HepG2 (cell line): ENCODE measurements at regions not wholly inside any gene's neighbourhood (a gene's known extent, or its start where the extent isn't known, plus 50 kb on each side); places are given as distances from the start of the nearest gene placed in this dataset.

Source experiments
- ARID2 ChIP-seq: sonication (generic); formaldehyde crosslinking; IDR thresholded peaks from 2 replicates; pipeline ENCODE4 v1.8.1; 2022; ENCODE audit warnings: mild to moderate bottlenecking, missing genetic modification reagents, borderline replicate concordance
- ATAD3A ChIP-seq: sonication (generic); formaldehyde crosslinking; IDR thresholded peaks from 2 replicates; pipeline ENCODE4 v1.4.0; 2020; ENCODE audit warnings: missing genetic modification reagents
- CBFB ChIP-seq: sonication (generic); formaldehyde crosslinking; IDR thresholded peaks from 2 replicates; pipeline ENCODE4 v1.4.0; 2020; ENCODE audit warnings: missing genetic modification reagents
- CHD2 ChIP-seq: IDR thresholded peaks from 2 replicates; pipeline ENCODE4 v1.6.1; 2011; ENCODE audit warnings: low read depth, low read length, improper control_type of control experiment
- GABPB1 ChIP-seq: IDR thresholded peaks from 2 replicates; pipeline ENCODE4 v1.6.1; 2016; ENCODE audit warnings: mild to moderate bottlenecking, missing genetic modification reagents, moderate library complexity, missing compliant biosample characterization
- GATA4 ChIP-seq: sonication (generic); IDR thresholded peaks from 2 replicates; pipeline ENCODE4 v1.6.1; 2016; ENCODE audit warnings: antibody characterized with exemption, low read depth, borderline replicate concordance
- KDM3A ChIP-seq: IDR thresholded peaks from 2 replicates; pipeline ENCODE4 v1.6.1; 2018; ENCODE audit warnings: low read depth, missing compliant biosample characterization
- SMC3 ChIP-seq: IDR thresholded peaks from 2 replicates; pipeline ENCODE4 v1.6.1; 2011; ENCODE audit warnings: low read length, improper control_type of control experiment
- SOX13 ChIP-seq, 3 experiments: fragments of 450-650 bp in 1 of 3; sonication (generic) in 1 of 3; formaldehyde crosslinking in 1 of 3; IDR thresholded peaks in 2 of 3; conservative IDR thresholded peaks in 1 of 3; 2 replicates each; pipeline versions ENCODE4 v1.5.0 to v1.6.1; 2016 to 2020; ENCODE audit warnings: antibody characterized with exemption in 1 of 3, mild to moderate bottlenecking in 1 of 3, missing compliant biosample characterization in 1 of 3, missing genetic modification reagents in 1 of 3, moderate library complexity in 1 of 3
- SOX6 ChIP-seq, 2 experiments: fragments of 450-650 bp in 1 of 2; sonication (generic) in 1 of 2; formaldehyde crosslinking in 1 of 2; IDR thresholded peaks; 2 replicates each; pipeline versions ENCODE4 v1.4.0 to v1.6.1; 2017 to 2020; ENCODE audit warnings: antibody characterized with exemption in 1 of 2, mild to moderate bottlenecking in 1 of 2, missing genetic modification reagents in 1 of 2
- SP2 ChIP-seq: sonication (generic); formaldehyde crosslinking; IDR thresholded peaks from 2 replicates; pipeline ENCODE4 v1.5.1; 2020; ENCODE audit warnings: mild to moderate bottlenecking, missing genetic modification reagents
- TAF1 ChIP-seq: sonication (generic); formaldehyde crosslinking; IDR thresholded peaks from 2 replicates; pipeline ENCODE4 v1.4.0; 2020; ENCODE audit warnings: missing genetic modification reagents
- TEAD3 ChIP-seq: optimal IDR thresholded peaks from 2 replicates; pipeline ENCODE3; 2016; ENCODE audit warnings: borderline replicate concordance
- ZNF337 ChIP-seq: sonication (generic); formaldehyde crosslinking; IDR thresholded peaks from 2 replicates; pipeline ENCODE4 v1.5.1; 2020; ENCODE audit warnings: missing genetic modification reagents, low read depth, mild to moderate bottlenecking, borderline replicate concordance
- ZNF430 ChIP-seq: sonication (generic); formaldehyde crosslinking; IDR thresholded peaks from 2 replicates; pipeline ENCODE4 v1.9.0; 2021; ENCODE audit warnings: mild to moderate bottlenecking, missing genetic modification reagents
- ZNF446 ChIP-seq: sonication (generic); formaldehyde crosslinking; IDR thresholded peaks from 2 replicates; pipeline ENCODE4 v1.5.0; 2020; ENCODE audit warnings: mild to moderate bottlenecking, missing genetic modification reagents
- ZNF543 ChIP-seq: sonication (generic); formaldehyde crosslinking; IDR thresholded peaks from 2 replicates; pipeline ENCODE4 v1.4.0; 2020; ENCODE audit warnings: mild to moderate bottlenecking, missing genetic modification reagents
- ZNF570 ChIP-seq: sonication (generic); formaldehyde crosslinking; IDR thresholded peaks from 2 replicates; pipeline ENCODE4 v1.4.0; 2020; ENCODE audit warnings: mild to moderate bottlenecking, missing genetic modification reagents, borderline replicate concordance
- ZNF768 ChIP-seq: sonication (generic); formaldehyde crosslinking; IDR thresholded peaks from 2 replicates; pipeline ENCODE4 v1.4.0; 2020; ENCODE audit warnings: missing genetic modification reagents
- ZZZ3 ChIP-seq: sonication (generic); formaldehyde crosslinking; IDR thresholded peaks from 2 replicates; pipeline ENCODE4 v1.4.0; 2020; ENCODE audit warnings: missing genetic modification reagents, mild to moderate bottlenecking, borderline replicate concordance

DNA sequence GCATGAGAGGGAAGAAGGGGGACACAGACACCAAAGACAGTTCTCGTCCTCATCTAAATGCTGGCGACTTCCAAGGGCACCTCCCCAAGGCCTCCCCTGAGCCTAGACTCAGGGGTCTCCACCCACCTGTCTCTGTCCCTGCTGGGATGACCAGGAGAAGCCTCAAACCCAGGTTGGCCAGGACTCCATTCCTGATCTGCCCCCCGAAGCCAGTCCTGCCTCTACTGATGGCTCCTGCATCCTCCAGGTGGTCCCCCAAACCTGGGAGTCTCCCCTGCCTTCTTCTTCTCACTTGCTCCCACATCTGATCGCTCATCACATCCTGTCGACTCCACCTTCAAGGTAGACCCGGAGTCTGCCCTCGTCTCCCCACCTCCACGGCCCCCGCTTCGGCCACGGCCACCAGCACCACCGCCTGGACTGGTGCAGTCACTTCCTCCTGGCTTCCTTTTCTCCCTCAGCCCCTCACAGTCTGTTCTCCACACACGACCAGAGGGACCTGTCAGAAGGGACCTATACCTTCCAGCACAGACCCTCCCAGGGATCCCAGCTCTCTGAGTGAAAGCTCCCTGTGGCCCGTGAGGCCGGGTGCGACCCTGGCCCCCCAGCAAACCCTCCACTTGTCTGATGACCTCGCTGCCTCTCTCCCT, 92.1 kb downstream of the CEBPB start (continued):
- TF ChIP-seq CHD2, result no peak
- TF ChIP-seq GATA4, result no peak
- TF ChIP-seq SMC3, result peak; percentile 32; the same call in 1 of the 2 replicates
- TF ChIP-seq ZNF430, result no peak
- peak; percentile 43 for TF ChIP-seq ZNF768 (CRISPR knock-in tag)
- TF ChIP-seq CBFB, result no peak
- no peak for TF ChIP-seq ARID2
- no peak for TF ChIP-seq SOX6 (IDR thresholded peaks at IDR 0.05)
- TF ChIP-seq SOX6 (CRISPR knock-in tag; IDR thresholded peaks at IDR 0.05), result peak; percentile 9; the same call in 1 of the 2 replicates
- no peak for TF ChIP-seq SP2 (CRISPR knock-in tag)
- no peak for TF ChIP-seq ZNF570 (CRISPR knock-in tag)
- TF ChIP-seq ATAD3A (CRISPR knock-in tag), result 0 out of 2 replicates have a peak, but pooled peaks have one; percentile 19
- peak; percentile 39; the same call in 1 of the 2 replicates for TF ChIP-seq KDM3A (CRISPR knock-in tag)
- 0 out of 2 replicates have a peak, but pooled peaks have one; percentile 75 for TF ChIP-seq ZNF543 (CRISPR knock-in tag)
- no peak for TF ChIP-seq ZNF446 (CRISPR knock-in tag)
- TF ChIP-seq ZZZ3 (CRISPR knock-in tag), result 0 out of 2 replicates have a peak, but pooled peaks have one; percentile 11
- no peak for TF ChIP-seq SOX13 (IDR thresholded peaks at IDR 0.05)
- TF ChIP-seq SOX13 (CRISPR knock-in tag; conservative IDR thresholded peaks at IDR 0.05 in 1 of 2, IDR thresholded peaks at IDR 0.05 in 1 of 2), result no peak; a peak in 1 of 4 replicates
- TF ChIP-seq GABPB1 (CRISPR knock-in tag), result peak; percentile 55
- TF ChIP-seq TAF1 (CRISPR knock-in tag), result no peak; the same call in 1 of the 2 replicates
- TF ChIP-seq ZNF337 (CRISPR knock-in tag), result no peak
- TF ChIP-seq TEAD3 (CRISPR knock-in tag), result peak; percentile 35
- TF ChIP-seq, all 625 proteins: peak for 58
